ENCODE measurements at regions not wholly inside any gene's neighbourhood (a gene's known extent, or its start where the extent isn't known, plus 50 kb on each side); places are given as distances from the start of the nearest gene placed in this dataset.
A peak's percentile ranks its signal among the peaks of the same experiment; 100 is the strongest.

GRCh38 chr7:24456526-24457218, 116.6 kb upstream of the PALS2 start:
- TF ChIP-seq, protein P1, sequence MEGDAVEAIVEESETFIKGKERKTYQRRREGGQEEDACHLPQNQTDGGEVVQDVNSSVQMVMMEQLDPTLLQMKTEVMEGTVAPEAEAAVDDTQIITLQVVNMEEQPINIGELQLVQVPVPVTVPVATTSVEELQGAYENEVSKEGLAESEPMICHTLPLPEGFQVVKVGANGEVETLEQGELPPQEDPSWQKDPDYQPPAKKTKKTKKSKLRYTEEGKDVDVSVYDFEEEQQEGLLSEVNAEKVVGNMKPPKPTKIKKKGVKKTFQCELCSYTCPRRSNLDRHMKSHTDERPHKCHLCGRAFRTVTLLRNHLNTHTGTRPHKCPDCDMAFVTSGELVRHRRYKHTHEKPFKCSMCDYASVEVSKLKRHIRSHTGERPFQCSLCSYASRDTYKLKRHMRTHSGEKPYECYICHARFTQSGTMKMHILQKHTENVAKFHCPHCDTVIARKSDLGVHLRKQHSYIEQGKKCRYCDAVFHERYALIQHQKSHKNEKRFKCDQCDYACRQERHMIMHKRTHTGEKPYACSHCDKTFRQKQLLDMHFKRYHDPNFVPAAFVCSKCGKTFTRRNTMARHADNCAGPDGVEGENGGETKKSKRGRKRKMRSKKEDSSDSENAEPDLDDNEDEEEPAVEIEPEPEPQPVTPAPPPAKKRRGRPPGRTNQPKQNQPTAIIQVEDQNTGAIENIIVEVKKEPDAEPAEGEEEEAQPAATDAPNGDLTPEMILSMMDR (conservative IDR thresholded peaks at IDR 0.05; ENCODE audit: low read depth, low read length): no peak
- H3K4me3 ChIP-seq (ENCODE audit: low read depth, low read length): no peak overlapping the region
- DNase-seq (ENCODE audit: low read depth): peak; percentile 37

- no peak overlapping the region for H3K4me3 ChIP-seq (ENCODE audit: low read depth, low read length)
- peak; percentile 22 for DNase-seq (ENCODE audit: low read depth)
- TF ChIP-seq, protein P1 (conservative IDR thresholded peaks at IDR 0.05; ENCODE audit: low read depth, low read length): no peak
These were observed 116.1 kb upstream of the PALS2 start for GRCh38 chr7:24457219-24457558.

DNA sequence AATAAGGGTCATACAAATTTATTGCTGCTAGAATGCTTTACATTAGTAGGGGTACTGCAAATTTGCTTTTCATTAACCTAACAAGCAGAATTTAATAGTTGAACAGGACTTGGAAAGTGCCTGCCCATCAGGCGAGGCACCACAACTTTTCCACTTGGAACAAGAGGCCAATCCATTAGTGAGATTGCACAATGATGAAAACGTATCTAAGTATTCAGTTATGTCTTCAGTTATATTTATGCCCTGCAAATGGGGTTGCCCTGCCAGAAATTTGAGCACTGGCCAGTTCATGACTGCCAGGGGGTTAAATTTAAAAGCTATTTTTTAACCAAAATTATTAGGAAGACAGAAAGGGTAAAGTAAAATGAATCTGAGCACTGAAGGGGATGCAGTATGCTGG, 111.1 kb upstream of the PALS2 start:
- TF ChIP-seq, protein P1 (conservative IDR thresholded peaks at IDR 0.05; ENCODE audit: low read depth, low read length): no peak
- no peak for DNase-seq (ENCODE audit: low read depth)
- no peak overlapping the region for H3K4me3 ChIP-seq (ENCODE audit: low read depth, low read length)

DNA sequence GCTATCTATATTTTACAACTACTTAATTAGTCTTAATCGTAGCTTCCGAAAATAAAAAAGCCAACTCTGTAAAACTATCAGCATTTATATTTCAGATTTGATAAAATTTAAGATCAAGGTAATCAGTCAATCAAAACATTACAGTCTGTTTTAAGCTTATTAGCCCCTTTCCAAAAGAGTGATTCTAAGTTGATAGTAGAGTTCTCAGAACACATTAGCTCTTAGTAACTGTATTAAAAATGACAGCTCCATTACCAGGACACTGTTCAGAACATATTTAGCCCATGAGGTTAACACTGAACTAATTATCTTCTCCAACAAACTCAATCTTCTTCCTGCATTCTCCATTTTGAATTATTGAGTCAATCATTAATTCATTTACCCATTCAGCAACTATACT, 110.3 kb upstream of the PALS2 start:
- TF ChIP-seq, protein P1 (conservative IDR thresholded peaks at IDR 0.05; ENCODE audit: low read depth, low read length): no peak
- no peak overlapping the region for H3K4me3 ChIP-seq (ENCODE audit: low read depth, low read length)
- no peak for DNase-seq (ENCODE audit: low read depth)

- no peak overlapping the region for H3K4me3 ChIP-seq (ENCODE audit: low read depth, low read length)
- TF ChIP-seq, protein P1 (conservative IDR thresholded peaks at IDR 0.05; ENCODE audit: low read depth, low read length): peak; percentile 16
- DNase-seq (ENCODE audit: low read depth): no peak
These were observed 109.8 kb upstream of the PALS2 start for GRCh38 chr7:24463474-24463873.

DNA sequence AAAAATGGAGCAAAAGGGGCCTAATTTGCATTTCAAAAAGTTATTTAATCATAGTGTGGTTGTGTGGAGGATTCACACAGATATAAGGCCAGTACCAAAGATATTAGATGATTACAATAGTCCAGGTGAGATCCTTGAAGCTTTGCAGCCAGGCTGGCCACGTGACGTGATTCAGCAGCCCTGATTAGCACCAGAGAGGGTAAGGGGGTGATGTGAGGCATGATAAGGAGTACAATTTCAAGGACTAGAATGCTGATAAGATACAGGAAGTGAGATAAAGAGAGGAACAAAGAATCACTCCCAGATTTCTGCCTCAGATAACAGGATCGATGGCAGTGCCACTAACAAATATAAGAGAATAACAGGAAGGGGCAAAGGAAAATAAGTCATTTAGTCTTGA, 108.4 kb upstream of the PALS2 start:
- DNase-seq (ENCODE audit: low read depth): no peak
- TF ChIP-seq, protein P1 (conservative IDR thresholded peaks at IDR 0.05; ENCODE audit: low read depth, low read length): no peak
- no peak overlapping the region for H3K4me3 ChIP-seq (ENCODE audit: low read depth, low read length)

GRCh38 chr7:24466168-24466768, 107.0 kb upstream of the PALS2 start:
- no peak overlapping the region for H3K4me3 ChIP-seq (ENCODE audit: low read depth, low read length)
- TF ChIP-seq, protein P1 (conservative IDR thresholded peaks at IDR 0.05; ENCODE audit: low read depth, low read length): no peak
- no peak for DNase-seq (ENCODE audit: low read depth)
